HT1080 (cell line): ENCODE measurements at regions not wholly inside any gene's neighbourhood (a gene's known extent, or its start where the extent isn't known, plus 50 kb on each side); places are given as distances from the start of the nearest gene placed in this dataset.
A peak's percentile ranks its signal among the peaks of the same experiment; 100 is the strongest.
"Not testable (repeated sequence)": the region's sequence is repeated elsewhere in the genome, so short reads cannot be mapped to it uniquely, and the experiment has no call there.

ENCODE experiments used
- DNase-seq: peaks from one replicate; pipeline ENCODE4 v3.0.0-alpha.2; 2015; ENCODE audit warnings: low read depth

- DNase-seq: no peak
Measured at GRCh38 chr3:106435899-106436453, 567.2 kb upstream of the CBLB start.

DNA sequence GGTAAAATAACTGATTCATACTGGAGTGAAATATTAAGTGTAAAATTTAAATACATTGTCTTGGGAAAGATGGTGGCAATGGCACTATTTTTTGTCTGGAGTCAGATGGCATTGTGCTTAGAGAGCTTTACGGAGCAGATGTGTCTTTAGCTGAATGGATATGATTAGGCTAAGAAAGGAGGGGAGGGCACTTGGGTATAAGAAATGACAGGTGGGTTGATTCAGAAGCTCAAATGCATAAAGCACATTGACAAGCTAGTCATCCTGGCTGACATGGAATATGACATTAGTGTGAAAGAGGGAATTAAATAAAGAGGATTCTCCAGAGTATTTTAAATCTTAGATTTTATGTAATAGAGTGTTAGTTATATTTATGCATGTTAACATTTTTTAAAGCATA, 570.1 kb upstream of the CBLB start:
- DNase-seq: no peak

DNA sequence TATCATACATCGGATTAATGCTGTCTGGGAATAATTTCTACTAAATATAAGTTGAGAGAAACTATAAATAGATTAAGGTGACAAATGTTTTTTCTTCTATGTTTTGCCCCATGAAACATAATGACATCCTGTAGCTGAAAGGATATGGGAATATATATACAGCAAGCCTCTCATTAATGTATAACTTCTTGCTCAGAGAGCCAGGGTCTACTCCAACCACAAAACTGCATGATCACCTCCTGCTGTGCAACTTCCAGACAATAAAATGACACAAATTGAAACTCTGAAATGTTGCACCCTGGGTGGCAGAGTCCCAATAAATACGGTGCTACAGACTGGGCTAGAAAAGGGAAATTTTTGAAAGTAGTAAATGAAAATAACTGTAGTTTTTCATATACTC, 571.9 kb upstream of the CBLB start:
- DNase-seq: no peak

DNA sequence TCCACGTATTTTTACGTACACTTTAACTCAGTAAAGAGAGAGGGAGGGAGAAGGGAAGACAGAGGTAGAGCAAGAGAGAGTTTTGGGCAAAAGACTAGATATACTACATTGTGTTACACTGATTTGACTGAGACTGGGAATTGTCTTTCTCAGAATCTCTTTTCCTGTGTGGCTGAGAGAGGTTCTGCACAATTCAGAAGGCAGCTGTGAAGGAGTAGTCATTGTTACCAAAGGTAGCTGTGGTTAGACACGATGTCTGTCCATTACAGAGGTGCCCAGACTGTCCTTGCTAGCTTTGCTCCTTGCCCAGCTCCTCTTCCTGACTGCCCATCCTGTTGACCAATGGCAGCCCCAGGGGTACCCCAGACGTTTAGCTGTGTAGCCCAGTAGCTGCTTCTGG, 577.5 kb upstream of the CBLB start:
- DNase-seq: no peak

GRCh38 chr3:106447723-106448301, 579.0 kb upstream of the CBLB start:
- DNase-seq: no peak

GRCh38 chr3:106448372-106448966, 579.7 kb upstream of the CBLB start:
- DNase-seq: peak; percentile 41

DNA sequence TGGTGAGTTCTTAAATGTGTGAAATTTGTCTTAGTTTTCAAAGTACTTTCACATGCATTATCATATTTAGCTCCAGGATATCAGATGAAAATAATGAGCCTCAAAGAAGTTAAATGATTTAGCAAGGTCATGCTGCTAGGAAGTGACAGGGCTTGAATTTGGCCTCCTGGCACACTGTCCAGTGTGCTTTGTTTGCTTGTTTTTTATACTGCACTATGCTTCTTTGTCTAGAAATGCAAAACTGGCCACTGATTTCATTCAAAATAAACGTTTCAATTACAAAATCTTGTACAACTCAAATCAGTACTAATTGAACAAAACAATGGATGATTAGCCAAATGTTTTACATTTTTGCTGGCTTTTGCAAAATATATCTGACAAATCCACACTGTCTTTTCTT, 583.3 kb upstream of the CBLB start:
- no peak for DNase-seq

- no peak for DNase-seq
Measured at GRCh38 chr3:106454497-106454896, 585.7 kb upstream of the CBLB start.

- DNase-seq: peak; percentile 95
Measured at GRCh38 chr3:106457281-106458180, 588.7 kb upstream of the CBLB start.

GRCh38 chr3:106458952-106459351, 590.1 kb upstream of the CBLB start:
- DNase-seq: no peak

DNA sequence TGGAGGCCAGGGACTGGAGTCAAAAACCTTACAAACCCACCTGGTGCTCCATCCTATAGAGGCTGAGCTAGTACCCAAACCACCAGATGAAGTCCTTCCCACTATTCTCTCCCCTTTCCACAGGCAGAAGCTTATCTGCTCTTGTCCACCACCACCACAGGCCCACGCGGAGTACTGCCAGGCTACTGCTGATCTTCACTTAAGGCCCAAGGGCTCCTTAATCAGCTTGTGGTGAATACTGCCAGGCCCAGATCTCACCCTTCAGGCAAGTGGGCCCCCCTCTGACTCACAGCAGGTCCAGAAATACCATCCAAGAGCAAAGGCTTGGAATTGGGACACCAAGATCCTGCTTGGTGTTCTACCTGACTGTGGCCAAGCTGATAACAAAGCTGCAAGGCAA, 598.1 kb upstream of the CBLB start:
- no peak for DNase-seq

DNA sequence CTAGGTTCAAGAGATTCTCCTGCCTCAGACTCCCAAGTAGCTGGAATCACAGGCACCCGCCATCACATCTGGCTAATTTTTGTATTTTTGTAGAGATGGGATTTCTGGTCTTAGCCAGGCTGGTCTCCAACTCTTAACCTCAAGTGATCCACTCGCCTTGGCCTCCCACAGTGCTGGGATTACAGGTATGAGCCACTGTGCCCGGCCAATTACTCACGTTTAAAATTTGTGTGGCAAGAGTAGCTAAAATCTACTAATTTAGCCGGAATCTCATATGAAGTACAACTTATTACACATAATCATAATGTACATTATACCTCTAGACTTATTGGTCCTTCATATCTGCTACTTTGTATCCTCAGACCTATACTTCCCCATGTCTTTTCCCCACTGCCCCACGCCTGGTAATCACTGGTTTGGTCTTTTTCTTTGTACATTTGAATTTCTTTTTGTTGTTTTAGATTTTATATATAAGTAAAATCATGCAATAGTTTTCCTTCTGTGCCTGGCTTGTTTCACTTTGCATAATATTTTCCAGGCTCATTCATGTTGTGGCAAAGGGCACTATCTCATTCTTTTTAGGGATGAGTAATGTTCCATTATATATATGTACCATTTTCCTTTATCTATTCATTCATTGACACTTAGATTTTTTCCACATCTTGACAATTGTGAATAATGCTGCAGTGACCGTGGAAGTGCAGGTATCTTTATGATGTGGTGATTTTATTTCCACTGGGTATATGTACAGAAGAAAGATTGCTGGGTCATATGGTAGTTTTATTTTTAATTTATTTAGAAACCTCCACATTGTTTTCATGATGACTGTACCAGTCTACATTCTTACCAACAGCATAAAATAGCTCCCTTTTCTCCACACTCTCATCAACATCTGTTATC, 605.0 kb upstream of the CBLB start:
- no peak for DNase-seq

DNA sequence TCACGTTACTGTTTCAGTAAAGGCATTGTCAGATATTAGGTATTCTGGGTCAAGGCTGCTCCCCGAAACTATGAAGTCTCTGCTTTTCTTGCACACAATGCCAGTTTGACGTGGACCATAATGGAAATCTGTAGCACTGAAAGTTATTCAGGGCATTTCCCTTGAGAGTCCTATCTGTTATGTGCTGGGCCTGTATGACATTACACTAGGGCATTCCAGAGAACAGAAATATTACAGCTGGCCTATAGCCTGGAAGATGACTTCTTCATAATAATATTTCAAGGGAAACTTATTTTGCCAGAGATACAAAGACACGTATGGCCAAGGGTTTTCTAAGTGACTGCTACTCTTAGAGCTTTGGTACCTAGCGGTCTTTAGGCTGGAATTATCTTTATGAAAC, 613.6 kb upstream of the CBLB start:
- no peak for DNase-seq

- no peak for DNase-seq
Measured at GRCh38 chr3:106485217-106485616, 616.4 kb upstream of the CBLB start.

GRCh38 chr3:106485802-106486201, 617.0 kb upstream of the CBLB start:
- no peak for DNase-seq

DNA sequence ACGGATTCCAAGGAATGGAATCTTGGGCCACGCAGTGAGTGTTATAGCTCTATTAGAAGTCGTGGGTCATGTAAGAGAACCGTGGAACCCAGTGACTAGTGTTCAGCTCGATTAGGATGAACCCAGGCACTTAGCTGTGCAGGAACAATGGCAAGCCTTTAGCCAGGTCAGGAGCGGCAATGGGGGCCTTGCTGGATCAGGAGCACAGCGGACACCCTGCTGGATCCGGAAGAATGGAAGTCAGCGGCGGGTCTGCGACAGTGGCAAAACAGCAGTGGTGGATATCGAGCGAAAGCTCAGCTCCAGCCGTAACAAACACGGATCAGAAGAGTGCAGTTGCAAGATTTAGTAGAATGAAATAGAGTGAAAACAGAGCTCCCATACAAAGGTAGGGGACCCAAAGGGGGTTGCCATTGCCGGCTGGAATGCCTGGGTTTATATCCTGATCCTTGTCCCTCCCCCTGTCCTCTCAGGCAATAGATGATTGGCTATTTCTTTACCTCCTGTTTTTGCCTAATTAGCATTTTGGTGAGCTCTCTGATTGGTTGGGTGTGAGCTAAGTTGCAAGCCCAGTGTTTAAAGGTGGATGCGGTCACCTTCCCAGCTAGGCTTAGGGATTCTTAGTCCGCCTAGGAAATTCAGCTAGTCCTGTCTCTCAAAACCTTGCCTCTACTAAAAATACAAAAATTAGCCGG, 618.3 kb upstream of the CBLB start:
- not testable (repeated sequence) for DNase-seq

DNA sequence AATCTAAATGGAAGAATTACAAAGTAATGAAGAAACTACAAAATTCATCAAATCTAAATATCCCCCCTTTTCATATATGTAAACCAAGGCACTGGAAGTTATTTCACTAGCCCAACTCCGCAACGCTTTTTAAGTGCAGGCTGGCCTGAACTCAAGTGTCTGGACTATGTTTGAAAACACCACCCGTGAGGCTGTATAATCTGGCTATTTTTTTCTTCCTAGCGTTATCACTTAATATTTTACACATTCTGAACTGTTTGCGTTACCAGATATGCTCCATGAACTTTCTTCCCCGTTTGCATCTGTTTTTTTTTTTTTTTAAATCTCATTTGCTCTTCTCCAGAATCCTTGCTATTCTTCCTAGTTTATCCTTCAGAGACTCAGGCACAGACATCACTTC, 619.5 kb upstream of the CBLB start:
- DNase-seq: no peak

DNA sequence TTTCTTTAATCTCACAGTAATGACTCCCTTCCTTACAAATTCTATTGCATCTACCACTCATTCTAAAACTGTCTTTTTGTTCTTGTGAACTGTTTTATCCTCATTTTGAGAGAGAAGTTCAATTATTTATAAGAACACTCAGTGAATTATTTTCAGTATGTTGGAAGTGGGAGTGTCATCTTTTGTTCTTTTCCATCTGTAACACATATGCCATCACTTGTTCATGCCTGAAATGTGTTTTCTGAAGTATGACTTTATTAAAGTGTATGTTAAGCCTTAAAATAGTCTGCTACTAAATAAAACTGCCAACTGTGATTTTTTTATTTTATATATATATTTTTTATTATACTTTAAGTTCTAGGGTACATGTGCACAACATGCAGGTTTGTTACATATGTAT, 623.0 kb upstream of the CBLB start:
- no peak for DNase-seq

- no peak for DNase-seq
Measured at GRCh38 chr3:106508331-106508893, 639.6 kb upstream of the CBLB start.

GRCh38 chr3:106510206-106510605, 641.4 kb upstream of the CBLB start:
- no peak for DNase-seq
